K562 (cell line): ENCODE measurements at regions not wholly inside any gene's neighbourhood (a gene's known extent, or its start where the extent isn't known, plus 50 kb on each side); places are given as distances from the start of the nearest gene placed in this dataset.

ENCODE experiments used
- ARID3B ChIP-seq: fragments of 250-450 bp; sonication (Bioruptor Pico); IDR thresholded peaks from 2 replicates; pipeline ENCODE4 v1.4.0; 2020; ENCODE audit warnings: borderline replicate concordance
- CEBPZ ChIP-seq: fragments of 150-350 bp; IDR thresholded peaks from 2 replicates; pipeline ENCODE4 v1.6.1; 2014; ENCODE audit warnings: low read depth, mild to moderate bottlenecking, low read length, borderline replicate concordance
- GATA2 ChIP-seq: sonication (generic); formaldehyde crosslinking; IDR thresholded peaks from 2 replicates; pipeline ENCODE4 v1.4.0; 2020; ENCODE audit warnings: mild to moderate bottlenecking, missing genetic modification reagents
- MAZ ChIP-seq, 2 experiments: fragments of 450-650 bp in 1 of 2; sonication (generic) in 1 of 2; formaldehyde crosslinking; IDR thresholded peaks in 1 of 2; conservative IDR thresholded peaks in 1 of 2; 2 replicates each; pipeline versions ENCODE4 v1.4.0 to v1.5.0; 2020; ENCODE audit warnings: mild to moderate bottlenecking in 1 of 2, missing genetic modification reagents in 1 of 2
- SIN3B ChIP-seq: fragments of 450-650 bp; IDR thresholded peaks from 2 replicates; pipeline ENCODE4 v1.6.1; 2017; ENCODE audit warnings: low read depth, mild to moderate bottlenecking, moderate library complexity
- SRSF1 ChIP-seq: fragments of 200-400 bp; formaldehyde crosslinking; IDR thresholded peaks from 2 replicates; pipeline ENCODE4 v1.6.1; 2017; ENCODE audit warnings: mild to moderate bottlenecking, low read depth, low read length, moderate library complexity
- ZBTB8A ChIP-seq: fragments of 450-650 bp; IDR thresholded peaks from 2 replicates; pipeline ENCODE4 v1.6.1; 2018; ENCODE audit warnings: mild to moderate bottlenecking, moderate library complexity; ENCODE audit not compliant: partially characterized antibody

- TF ChIP-seq ARID3B (CRISPR knock-in tag) (no peak), MAZ (CRISPR knock-in tag; conservative IDR thresholded peaks at IDR 0.05 in 1 of 2, IDR thresholded peaks at IDR 0.05 in 1 of 2) (no peak), GATA2 (no peak), ZBTB8A (no peak), SRSF1 (no peak), SIN3B (no peak), CEBPZ (no peak)
These were observed 64.3 kb upstream of the ATL2 start (continued) for GRCh38 chr2:38441346-38441745.
